WERI-Rb-1 (cell line): ENCODE measurements at regions not wholly inside any gene's neighbourhood (a gene's known extent, or its start where the extent isn't known, plus 50 kb on each side); places are given as distances from the start of the nearest gene placed in this dataset.
"Not testable (repeated sequence)": the region's sequence is repeated elsewhere in the genome, so short reads cannot be mapped to it uniquely, and the experiment has no call there.

Source experiments
- DNase-seq: peaks from one replicate; pipeline ENCODE4 v3.0.0-alpha.2; 2020
- H3K27ac ChIP-seq: fragments of 250-450 bp; sonication (Bioruptor Pico); 2 replicates; pipeline ENCODE4 v1.5.1; 2020; ENCODE audit warnings: mild to moderate bottlenecking, moderate library complexity
- H3K27me3 ChIP-seq: fragments of 250-450 bp; sonication (Bioruptor Pico); 2 replicates; pipeline ENCODE4 v1.5.1; 2021; ENCODE audit warnings: mild to moderate bottlenecking, low read depth, moderate library complexity; ENCODE audit not compliant: insufficient read depth, severe bottlenecking
- H3K36me3 ChIP-seq: fragments of 250-450 bp; sonication (Bioruptor Pico); 2 replicates; pipeline ENCODE4 v1.5.1; 2020; ENCODE audit warnings: mild to moderate bottlenecking, moderate library complexity
- H3K4me3 ChIP-seq: 2 replicates; pipeline ENCODE4 v1.5.1; 2011; ENCODE audit warnings: low read depth, mild to moderate bottlenecking, control low read depth, low read length
- H3K9me3 ChIP-seq: fragments of 250-450 bp; sonication (Bioruptor Pico); 2 replicates; pipeline ENCODE4 v1.5.1; 2021; ENCODE audit warnings: mild to moderate bottlenecking, moderate library complexity; ENCODE audit not compliant: severe bottlenecking
- TF ChIP-seq, protein P1 (sequence below): IDR thresholded peaks from 2 replicates; pipeline ENCODE4 v1.5.1; 2011; ENCODE audit warnings: low read depth, mild to moderate bottlenecking, control low read depth, inconsistent platforms, low read length

GRCh38 chr2:221997100-221997499 is 301.7 kb downstream of the PAX3 start:
- no peaks in the 10 kb centered on the region for H3K36me3 ChIP-seq
- H3K27me3 ChIP-seq: no peaks in the 10 kb centered on the region
- H3K4me3 ChIP-seq: no peak overlapping the region
- H3K27ac ChIP-seq: no peak overlapping the region
- no peaks in the 10 kb centered on the region for H3K9me3 ChIP-seq
- DNase-seq: no peak
- TF ChIP-seq, protein P1, sequence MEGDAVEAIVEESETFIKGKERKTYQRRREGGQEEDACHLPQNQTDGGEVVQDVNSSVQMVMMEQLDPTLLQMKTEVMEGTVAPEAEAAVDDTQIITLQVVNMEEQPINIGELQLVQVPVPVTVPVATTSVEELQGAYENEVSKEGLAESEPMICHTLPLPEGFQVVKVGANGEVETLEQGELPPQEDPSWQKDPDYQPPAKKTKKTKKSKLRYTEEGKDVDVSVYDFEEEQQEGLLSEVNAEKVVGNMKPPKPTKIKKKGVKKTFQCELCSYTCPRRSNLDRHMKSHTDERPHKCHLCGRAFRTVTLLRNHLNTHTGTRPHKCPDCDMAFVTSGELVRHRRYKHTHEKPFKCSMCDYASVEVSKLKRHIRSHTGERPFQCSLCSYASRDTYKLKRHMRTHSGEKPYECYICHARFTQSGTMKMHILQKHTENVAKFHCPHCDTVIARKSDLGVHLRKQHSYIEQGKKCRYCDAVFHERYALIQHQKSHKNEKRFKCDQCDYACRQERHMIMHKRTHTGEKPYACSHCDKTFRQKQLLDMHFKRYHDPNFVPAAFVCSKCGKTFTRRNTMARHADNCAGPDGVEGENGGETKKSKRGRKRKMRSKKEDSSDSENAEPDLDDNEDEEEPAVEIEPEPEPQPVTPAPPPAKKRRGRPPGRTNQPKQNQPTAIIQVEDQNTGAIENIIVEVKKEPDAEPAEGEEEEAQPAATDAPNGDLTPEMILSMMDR: no peak

DNA sequence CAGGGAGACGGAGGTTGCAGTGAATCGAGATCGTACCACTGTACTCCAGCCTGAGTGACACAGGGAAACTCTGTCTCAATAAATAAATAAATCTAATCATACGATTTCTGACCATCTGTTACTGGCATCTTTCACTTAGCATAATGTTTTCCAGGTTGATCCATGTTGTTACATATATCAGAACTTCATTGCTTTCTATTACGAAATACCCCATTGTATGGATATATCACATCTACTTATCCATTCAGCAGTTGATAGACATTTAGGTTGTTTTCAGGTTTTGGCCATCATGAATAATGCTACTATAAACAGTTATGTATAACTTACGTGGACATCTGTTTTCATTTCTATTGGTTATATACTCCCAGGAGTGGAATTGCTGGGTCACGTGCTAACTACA is 303.9 kb downstream of the PAX3 start:
- Histone ChIP-seq H3K4me3 (no peak overlapping the region), H3K36me3 (no peaks in the 10 kb centered on the region), H3K9me3 (no peaks in the 10 kb centered on the region), H3K27ac (no peak overlapping the region), H3K27me3 (no peaks in the 10 kb centered on the region)
- TF ChIP-seq, protein P1: no peak
- no peak for DNase-seq

DNA sequence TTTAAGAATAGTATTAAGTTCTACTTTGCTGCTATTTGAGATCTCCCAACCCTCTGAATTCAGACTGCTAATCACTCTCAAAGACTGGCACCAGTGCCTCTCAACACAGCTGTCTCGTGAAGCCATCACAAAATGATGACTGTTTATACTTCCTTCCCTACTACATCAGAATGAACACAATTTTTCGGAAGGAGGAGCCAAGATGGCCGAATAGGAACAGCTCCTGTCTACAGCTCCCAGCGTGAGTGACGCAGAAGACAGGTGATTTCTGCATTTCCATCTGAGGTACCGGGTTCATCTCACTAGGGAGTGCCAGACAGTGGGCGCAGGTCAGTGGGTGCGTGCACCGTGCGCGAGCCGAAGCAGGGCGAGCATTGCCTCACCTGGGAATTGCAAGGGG is 314.4 kb downstream of the PAX3 start:
- H3K27ac ChIP-seq, H3K27me3 ChIP-seq, H3K4me3 ChIP-seq, H3K9me3 ChIP-seq, H3K36me3 ChIP-seq, DNase-seq: not testable (repeated sequence)

DNA sequence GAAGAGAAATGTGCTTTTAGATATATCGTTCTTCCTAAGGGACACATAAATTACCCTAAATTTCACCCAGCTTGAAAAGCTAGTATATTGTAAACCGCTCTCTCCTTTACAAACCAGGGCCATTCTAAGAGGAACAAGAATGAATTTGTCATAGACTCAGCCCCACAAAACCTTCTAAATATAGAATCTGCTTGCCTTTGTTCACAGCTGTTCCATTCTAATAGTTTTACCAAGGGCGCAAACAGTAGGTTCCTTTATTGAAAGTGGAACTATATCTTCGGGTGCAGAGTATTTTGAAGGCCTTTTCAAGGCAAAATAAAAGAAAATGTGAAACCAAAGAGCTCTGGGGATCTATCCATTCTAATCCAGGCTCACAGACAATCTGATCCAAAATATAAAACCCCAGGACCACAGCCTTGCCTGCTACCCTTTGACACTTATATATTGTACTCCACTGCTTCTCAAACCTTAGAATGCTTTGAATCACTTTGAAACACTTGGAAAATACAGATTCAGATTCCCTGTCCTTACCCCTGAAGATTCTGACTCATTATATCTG is 316.8 kb downstream of the PAX3 start:
- Histone ChIP-seq H3K4me3 (no peak overlapping the region), H3K36me3 (no peaks in the 10 kb centered on the region), H3K27ac (no peak overlapping the region), H3K27me3 (no peaks in the 10 kb centered on the region), H3K9me3 (no peaks in the 10 kb centered on the region)
- DNase-seq: no peak
- TF ChIP-seq, protein P1: no peak

GRCh38 chr2:221975151-221975550 is 323.6 kb downstream of the PAX3 start:
- Histone ChIP-seq H3K9me3 (no peaks in the 10 kb centered on the region), H3K4me3 (no peak overlapping the region), H3K36me3 (no peaks in the 10 kb centered on the region), H3K27me3 (no peaks in the 10 kb centered on the region), H3K27ac (no peak overlapping the region)
- TF ChIP-seq, protein P1: no peak
- DNase-seq: no peak

- Histone ChIP-seq H3K27ac (no peak overlapping the region), H3K36me3 (no peaks in the 10 kb centered on the region), H3K27me3 (no peaks in the 10 kb centered on the region), H3K4me3 (no peak overlapping the region), H3K9me3 (no peaks in the 10 kb centered on the region)
- DNase-seq: no peak
- TF ChIP-seq, protein P1: no peak
These were observed 324.9 kb downstream of the PAX3 start for GRCh38 chr2:221973902-221974301.
